ENCODE measurements at regions not wholly inside any gene's neighbourhood (a gene's known extent, or its start where the extent isn't known, plus 50 kb on each side); places are given as distances from the start of the nearest gene placed in this dataset.
"Not testable (repeated sequence)": the region's sequence is repeated elsewhere in the genome, so short reads cannot be mapped to it uniquely, and the experiment has no call there.

DNA sequence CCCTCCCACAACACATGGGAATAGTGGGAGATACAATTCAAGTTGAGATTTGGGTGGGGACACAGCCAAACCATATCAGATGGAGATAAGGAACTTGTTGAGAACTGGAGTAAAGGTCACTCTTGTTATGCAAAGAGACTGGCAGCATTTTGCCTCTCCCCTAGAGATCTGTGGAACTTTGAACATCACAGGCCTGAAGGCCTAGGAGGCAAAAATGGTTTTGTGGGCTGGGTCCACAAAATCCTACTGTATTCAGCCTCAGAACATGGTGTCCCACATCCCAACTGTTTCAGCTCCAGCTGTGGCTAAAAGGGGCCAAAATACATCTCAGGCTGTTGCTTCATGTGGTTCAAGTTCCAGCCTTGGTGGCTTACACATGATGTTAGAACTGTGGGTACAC lies 1247.8 kb upstream of the IGFBP7 start:
- no peak for DNase-seq

DNA sequence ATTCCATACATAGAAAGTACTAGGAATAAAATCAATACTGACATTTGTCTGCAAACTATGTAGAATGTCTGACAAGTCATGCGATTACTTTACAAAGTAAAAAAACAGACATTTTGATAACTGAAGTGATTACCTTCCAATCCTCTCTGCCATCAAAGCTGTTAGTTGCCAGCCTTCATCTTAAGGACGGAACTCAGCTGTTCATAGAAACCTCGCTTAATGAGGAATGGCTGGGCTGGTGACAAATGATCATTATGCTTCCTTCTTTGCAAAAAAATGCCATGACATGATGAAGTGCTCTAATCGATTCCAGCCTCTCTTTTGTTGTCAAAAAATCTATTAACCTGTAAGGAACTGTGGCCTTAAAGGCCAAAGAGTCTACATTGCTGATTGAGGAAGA lies 1214.9 kb upstream of the IGFBP7 start:
- no peak for DNase-seq

DNA sequence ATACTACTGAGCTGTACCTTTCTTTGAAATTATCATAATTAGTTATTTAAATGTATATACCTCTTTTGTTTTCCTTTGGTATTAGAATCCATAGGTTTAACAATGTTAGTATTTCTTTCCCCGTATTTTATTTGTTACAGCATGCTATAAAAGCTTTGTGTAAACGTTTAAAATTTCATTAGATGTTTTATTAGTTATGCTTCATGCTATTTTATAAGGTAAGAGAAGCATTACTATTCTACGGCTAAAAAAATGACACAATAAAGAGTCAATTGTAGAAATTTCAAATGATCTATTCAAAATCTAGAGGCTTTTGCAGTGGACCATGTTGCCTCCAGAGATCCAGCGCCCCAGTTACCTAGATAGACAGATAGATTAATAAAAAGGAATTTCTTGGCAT lies 1203.3 kb upstream of the IGFBP7 start:
- DNase-seq, result no peak

DNA sequence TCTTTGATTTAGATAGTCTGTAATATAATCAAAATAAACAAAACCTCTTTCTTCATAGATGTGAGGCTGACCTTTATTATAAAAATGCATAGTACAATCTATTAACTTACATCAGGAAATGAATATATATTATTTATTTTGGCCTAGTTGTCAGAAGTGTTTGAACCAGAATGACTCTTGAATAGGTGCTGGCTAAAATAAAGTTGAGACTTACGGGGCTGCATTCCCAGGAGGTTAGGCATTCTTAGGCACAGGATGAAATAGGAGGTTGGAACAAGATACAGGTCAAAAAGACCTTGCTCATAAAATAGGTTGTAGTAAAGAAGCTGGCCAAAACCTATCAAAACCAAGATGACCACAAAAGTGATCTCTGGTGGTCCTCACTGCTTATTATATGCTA lies 1193.3 kb upstream of the IGFBP7 start:
- no peak for DNase-seq

DNA sequence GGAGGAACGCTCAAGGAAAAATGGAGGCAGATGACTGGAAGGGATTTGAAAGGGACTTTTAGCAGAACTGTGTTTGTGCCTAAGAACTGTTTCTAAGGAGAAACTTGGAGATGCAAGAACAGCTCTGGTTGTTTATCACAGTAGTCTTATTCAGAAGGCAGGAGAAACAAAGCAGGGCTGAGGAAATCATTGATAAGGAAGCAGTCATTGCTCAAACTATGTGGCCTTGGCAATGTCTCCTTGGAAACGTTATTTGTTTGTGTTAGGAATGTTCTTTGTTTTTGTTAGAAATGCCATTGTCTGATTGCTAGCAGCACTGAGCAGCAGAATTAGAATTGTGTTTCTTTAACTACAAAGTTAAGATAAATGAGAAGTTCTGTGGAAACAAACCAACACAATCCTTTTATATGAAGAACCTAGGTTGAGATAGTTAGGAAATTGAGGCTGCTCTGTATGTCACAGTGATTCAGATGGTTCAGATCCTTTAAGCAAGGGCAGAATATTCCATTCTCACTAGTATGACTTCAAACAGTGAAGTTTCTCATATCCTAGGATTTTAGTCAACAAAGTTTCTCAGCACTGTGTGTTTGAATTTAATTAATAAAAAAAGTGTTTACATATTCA lies 1191.3 kb upstream of the IGFBP7 start:
- no peak for DNase-seq

DNA sequence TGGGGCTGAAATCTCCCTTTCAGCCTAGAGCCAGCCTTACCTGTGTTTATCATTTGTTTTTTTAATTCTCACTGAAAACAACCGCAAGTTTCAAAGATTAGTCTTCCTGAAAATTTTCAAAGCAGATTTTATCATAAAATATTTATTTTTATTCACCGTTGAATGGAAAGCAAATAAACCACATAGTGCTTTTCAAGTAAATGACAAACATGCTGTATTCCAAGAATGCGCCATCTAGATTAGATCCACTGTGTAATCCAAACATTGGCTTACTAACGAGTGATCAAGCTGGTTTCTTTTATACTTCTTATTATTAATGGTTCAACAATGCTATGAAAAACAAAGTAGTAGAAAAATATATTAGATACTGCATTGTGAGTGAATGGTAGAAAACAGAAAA lies 1176.2 kb upstream of the IGFBP7 start:
- DNase-seq, result no peak

DNA sequence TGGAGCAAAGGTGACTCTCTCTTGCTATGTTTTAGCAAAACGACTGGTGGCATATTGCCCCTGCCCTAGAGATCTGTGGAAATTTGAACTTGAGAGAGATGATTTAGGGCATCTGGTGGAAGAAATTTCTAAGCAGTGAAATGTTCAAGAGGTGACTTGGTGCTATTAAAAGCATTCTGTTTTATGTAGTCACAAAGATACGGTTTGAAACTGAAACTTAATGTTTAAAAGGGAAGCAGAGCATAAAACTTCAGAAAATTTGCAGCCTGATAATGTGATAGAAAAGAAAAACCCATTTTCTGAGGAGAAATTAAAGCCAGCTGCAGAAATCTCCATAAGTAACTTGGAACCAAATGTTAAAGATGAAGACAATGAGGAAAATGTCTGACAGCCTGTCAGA lies 1170.7 kb upstream of the IGFBP7 start:
- not testable (repeated sequence) for DNase-seq

DNA sequence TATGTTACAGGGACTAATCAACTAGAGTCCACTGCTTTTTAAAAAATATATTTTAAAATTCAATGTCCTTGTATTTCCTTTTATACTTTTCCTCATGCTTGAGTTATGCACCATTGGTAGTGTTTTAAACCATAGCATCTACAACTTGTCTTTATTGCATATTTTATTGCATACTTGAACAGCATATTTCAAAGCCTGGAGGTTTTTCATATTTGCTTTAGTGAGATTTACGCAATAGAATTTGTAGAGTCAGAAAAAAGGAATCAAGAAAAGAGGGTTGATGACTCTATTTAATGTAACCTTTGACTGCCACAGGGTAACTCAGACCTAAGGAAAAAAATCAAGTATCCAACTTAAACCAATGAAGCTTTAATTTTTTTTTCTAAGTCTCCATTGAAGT lies 1165.7 kb upstream of the IGFBP7 start:
- no peak for DNase-seq

DNA sequence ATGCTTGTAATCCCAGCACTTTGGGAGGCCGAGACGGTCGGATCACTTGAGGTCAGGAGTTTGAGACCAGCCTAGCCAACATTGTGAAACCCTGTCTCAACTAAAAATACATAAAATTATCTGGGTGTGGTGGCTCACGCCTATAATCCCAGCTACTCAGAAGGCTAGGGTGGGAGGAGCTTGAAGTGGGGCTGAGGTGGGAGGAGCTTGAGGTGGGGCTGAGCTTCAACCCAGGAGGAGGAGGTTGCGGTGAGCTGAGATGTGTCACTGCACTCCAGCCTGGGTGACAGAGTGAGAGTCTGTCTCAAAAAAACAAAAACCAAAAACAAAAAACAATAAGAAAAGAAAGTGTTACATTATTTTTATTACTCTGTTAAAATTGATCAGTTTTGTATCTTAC lies 1164.4 kb upstream of the IGFBP7 start:
- no peak for DNase-seq

DNA sequence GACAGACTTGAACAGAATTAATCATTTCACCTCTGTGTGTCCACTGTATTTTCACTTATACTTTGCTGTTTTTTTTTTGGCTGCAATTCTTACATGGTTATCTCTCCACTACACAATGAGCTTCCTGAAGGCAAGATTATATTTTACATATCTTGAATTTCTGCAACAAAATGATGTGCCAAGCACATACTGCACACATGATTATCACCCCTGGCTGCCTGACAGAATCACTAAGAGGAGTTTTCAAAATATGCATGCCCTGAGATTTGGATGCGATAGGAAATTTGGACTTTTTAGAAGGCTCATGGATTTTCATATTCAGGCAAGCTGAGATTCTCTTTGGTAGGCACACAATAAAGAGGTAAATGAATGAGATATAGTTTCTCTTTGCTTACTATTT lies 1162.1 kb upstream of the IGFBP7 start:
- no peak for DNase-seq

DNA sequence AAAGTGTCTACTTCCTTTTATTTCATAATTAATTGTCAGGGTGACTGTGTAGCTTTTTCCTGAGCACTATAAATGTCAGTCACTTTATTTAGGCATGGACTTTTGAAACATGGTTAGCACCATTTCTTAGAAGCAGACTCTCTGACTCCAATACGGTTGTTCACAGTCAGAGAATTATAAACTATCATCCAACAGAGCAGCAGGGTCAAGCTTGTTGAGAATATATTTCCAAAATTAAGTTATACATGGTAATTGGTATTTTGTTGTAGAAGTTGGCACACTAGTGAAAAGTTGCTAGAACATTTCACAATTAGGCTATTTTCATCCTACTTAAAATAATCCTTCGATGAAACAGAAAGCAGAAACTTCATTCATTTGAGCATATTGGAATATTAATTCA lies 1155.5 kb upstream of the IGFBP7 start:
- DNase-seq, result no peak

DNA sequence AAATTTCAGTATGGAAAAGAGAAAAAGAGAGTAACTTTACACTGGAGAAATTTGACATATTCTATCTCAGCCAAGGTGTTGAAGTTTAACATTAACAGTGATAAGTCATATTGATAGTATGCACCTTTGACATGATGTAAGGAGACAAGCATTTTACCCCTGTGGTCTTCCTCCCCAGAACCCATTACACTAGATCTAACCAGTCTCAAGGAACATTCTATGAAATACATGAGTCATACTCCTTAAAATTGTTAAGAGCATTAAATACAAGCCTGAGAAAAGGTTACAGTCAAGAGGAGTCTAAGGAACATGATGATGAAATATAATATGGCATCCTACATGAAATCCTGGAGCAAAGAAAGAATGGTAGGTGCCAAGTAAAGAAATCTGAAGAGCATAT lies 1151.3 kb upstream of the IGFBP7 start:
- DNase-seq, result no peak

DNA sequence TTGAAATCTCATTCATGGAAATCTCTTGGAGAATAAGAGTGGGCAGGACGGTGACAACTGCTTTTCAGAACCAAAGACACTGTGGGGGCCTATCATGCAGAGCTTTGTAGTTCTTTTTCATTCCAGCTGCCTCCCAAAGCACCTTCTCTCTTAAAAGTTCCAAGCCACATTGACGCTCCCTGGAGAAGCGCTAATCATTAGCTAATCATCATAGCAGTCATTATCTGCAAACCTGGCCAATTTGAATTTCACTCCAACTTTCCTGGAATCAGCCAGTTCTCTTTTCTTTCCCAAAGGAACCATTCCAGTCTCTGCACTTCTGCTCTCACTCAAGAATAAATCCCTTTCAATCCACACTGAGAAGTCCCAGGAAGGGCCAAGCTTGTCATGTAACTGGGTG lies 1144.1 kb upstream of the IGFBP7 start:
- no peak for DNase-seq

DNA sequence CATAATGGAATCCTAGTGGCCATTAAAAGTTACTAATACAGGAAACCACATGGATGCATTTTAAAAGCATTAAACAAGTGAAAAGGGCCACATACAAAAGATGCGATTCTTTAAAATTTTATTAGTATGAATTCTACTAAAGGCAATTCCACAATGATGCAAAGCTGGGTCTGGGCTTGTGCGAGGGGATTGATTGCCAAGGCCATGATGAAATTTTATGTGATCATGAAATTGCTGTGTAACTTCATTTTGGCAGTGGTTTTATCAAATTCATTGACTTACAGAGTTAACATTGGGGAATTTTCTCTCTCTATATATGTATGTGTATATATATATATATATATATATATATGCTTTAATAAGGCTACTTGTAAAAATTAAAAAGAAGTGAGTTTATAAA lies 1142.5 kb upstream of the IGFBP7 start:
- no peak for DNase-seq

DNA sequence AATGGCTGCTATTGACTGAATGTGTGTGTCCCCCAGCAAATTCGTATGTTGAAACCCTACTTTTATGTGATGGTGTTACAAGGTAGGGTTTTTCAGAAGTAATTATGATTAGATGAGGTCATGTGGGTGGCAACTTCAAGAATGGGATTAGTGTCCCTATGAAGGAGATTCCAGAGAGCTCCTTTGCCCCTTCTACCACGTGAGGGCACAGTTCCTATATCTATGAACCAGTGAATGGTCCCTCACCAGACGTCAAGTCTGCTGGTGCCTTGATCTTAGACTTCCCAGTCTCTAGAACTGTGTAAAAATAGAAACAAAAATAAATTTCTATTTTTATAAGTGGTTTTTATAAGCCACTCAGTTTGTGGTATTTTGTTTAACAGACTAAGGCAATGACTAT lies 1137.6 kb upstream of the IGFBP7 start:
- no peak for DNase-seq

DNA sequence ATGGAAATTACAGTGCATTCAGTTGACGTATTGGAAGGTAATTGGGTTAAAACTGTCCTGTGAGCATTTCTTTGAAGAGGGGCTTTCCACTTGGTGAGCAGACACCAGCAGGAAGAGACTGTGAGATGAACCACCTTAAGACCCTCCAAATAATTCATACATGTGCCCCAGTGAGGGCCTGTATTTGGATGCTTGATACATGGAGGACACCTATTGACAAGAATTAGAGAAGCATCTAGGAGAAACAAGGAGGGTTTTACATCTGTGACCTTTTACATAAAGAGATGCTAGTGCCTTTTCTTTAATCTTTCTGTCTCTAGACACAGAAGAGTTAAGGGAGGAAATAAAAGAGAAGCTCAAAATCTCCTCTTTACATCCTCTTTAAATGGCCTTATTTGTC lies 1115.3 kb upstream of the IGFBP7 start:
- no peak for DNase-seq

DNA sequence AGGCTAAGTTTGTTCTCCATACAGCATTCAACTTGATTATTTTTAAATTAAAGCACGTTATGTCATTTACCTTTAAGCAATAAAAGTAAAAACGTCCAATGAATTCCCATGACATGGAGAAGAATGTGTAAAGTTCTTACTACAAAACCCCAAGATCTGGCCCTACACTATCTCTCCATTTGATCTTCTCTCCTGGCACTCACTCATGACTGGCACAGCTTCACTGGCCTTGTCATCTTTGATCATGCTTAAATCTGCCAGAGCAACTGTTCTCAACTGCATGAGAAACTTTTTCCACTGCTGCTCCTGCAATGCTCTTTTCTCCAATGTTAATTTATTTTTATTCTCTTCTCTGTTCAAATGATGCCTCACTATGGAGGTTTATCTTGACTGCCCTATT lies 1109.0 kb upstream of the IGFBP7 start:
- DNase-seq, result no peak

DNA sequence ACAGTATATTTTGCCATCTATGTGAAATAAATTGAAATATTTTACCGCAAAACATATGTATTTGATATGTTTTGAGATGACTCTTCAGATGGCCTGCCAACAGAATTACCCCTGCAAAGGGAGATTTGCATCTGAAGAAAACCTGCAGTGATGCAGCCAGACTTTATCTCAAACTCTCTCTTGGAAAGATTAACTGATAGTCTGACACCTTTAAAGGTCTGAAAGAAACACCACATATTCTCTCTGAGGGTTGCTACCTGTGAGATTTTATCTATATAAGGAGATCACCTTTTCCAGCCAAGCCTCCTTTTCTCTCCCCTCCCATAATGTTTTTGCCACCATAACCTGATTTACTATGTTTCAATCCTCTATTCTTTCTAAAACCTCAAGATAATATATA lies 1106.3 kb upstream of the IGFBP7 start:
- no peak for DNase-seq

DNA sequence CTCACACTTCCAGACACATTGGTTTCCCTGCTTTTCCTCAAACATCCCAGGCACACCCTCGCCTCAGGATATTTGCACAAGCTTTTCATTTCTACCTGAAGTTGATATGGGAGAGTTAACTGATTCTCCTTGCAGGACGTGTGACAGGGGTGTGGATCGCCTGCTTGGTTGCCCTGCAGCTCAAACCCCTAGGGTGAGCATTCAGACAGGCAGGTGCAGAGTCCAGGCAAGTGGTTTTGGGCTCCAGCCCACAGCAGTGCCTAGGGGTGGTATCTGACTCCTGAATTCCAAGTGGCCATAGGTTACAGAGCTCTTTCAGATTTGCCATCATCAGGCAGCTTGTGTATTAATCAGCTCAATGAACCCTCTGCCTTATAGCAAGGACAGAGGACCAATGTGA lies 1104.2 kb upstream of the IGFBP7 start:
- no peak for DNase-seq

DNA sequence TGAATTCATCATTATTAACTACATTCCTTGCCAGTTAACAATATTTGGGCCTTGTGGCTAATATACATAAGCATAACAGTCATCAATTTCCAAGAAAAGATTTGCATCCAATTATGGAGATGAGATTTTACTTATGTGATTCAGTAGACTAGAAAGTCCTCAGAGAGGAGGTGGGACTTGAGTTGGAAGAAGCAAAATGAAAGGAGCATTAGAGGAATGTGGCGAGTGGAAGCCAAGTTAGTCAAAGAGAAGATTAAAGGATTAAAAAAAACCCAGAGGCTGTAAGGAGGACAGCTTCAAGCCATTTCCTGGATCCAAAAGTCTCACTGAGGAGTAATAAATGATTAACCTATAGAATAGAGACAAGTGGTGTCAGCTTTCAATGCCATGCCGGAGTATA lies 1099.4 kb upstream of the IGFBP7 start:
- DNase-seq, result no peak

DNA sequence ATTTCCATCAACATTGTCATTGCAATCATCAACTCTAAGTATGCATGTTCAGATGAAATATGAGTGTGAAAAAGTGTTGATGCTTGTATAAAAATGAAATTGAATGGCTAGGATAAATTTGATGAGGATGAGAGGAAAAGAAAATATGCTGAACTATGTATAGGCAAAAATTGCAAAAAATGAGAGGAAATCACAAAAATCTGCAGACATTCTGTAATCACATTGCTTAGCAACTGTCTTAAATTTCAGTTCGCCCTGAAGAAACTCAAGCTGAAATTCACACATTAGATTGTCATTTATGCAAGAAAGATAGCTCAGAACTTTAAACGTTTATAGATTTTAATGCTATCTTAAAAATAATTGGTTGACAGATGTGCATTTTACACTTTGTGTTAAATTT lies 1098.8 kb upstream of the IGFBP7 start:
- no peak for DNase-seq

DNA sequence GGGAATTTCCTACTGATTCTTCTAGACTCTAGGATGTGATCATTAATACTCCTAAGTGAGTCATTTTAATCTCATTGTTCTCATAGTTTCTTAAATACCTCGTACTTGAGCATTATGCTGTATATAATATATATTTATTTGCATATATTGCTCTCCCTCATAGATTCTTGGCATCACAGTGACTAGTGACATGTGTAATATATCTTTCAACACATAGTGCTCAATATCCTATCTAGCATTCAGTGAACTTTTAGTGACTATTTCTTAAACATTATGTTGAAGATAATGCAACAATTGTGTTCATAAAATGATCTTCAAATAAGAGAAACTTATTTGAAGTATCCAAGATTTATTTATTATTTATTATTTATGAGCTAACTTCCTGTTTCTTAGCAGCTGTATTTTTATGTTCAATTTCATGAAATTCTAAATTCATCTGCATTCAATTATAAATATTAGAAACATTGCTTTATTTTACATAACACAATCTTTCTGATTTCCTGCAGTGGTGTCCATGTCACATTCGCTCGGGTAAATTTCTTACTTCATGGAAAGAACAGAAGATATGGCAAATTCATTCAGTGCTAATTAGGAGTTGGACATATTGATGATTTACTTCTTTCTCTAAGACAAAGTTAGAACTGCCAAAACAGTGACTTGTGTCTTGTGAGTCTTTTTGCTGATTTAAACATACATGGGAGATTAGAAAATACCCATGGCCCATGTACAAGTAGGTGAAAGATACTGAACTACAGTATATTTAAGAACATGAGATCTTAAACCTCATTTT lies 1095.5 kb upstream of the IGFBP7 start:
- DNase-seq, result no peak

DNA sequence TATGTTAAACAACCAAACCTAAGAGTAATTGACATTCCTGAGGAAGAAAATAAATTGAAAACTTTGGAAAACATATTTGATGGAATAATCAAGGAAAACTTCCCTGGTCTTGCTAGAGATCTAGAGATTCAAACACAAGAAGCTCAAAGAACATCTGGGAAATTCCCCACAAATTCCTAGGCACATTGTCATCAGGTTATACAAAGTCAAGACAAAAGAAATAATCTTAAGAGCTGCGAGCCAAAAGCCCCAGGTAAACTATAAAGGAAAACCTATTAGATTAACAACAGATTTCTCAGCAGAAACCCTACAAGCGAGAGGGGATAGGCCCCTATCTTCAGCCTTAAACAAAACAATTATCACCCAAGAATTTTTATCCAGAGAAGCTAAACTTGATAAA lies 1082.0 kb upstream of the IGFBP7 start:
- DNase-seq, result no peak

DNA sequence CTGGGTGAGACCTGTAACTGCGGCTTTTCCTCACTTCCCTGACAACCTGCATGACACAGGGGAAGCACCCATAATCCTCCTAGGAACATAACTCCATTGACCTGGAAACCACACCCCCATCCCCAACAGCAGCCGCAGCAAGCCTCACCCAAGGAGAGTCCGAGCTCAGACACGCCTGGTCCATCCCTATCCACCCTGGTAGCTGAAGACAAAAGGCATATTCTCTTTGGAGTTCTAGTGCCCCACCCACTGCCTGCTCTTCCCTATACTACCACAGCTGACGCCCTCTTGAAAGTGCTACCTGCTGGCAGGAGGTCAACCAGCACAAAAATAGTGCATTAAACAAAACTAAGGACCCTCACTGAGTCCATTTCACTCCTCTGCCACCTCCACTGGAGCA lies 1080.9 kb upstream of the IGFBP7 start:
- DNase-seq, result no peak

DNA sequence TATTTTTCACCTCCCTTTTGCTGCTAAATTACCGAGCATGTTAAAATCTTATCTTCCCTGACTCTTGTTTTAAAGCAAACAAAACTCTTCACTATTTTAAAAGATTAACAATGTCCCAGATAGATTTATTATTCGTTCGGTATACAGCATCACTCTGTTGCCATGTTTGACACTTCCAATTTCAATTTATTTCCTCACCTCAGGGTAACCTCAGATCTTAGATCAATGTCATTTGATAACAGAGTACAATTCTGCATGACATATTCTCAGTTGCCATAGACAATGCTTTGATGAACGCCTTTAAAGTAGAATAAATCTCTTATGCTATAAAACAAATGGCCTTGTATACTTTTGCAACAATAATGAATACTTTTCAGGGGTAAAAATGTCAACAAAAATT lies 1078.1 kb upstream of the IGFBP7 start:
- DNase-seq, result no peak

Measured in midbrain (tissue), 1 donor.